Lower leg skin (tissue), 4 donors: ENCODE measurements at regions not wholly inside any gene's neighbourhood (a gene's known extent, or its start where the extent isn't known, plus 50 kb on each side); places are given as distances from the start of the nearest gene placed in this dataset.

Experiments
- DNase-seq, 2 donors: peaks; one replicate each; pipeline ENCODE4 v3.0.0-alpha.2; 2019; ENCODE audit warnings: low spot score in 2 of 2
- H3K4me3 ChIP-seq: fragments of 200-600 bp; sonication (generic); 2 replicates; pipeline ENCODE4 v1.5.1; 2017; ENCODE audit warnings: mild to moderate bottlenecking, low read depth; ENCODE audit not compliant: poor library complexity, severe bottlenecking
- POLR2A ChIP-seq, 2 donors: fragments of 450-650 bp; IDR thresholded peaks; one replicate each; pipeline ENCODE4 v1.6.1; 2016 to 2017; ENCODE audit warnings: antibody characterized with exemption in 2 of 2, mild to moderate bottlenecking in 1 of 2, moderate library complexity in 1 of 2
- WGBS, 2 donors: methylation state at CpG; one replicate each; pipeline ENCODE4 v1.1.5; 2018; 5-methylcytosine and 5-hydroxymethylcytosine counted together
- intact Hi-C: fragments of 100-400 bp; cut with DNase I; formaldehyde crosslinking; loops from one replicate; pipeline ENCODE4 v1.15.0; 2023; ENCODE audit warnings: low total_unique reads
- TF ChIP-seq, protein P1 (sequence below), 3 donors: fragments of 450-650 bp; IDR thresholded peaks; one replicate each; pipeline ENCODE4 v1.5.1; 2016; ENCODE audit warnings: antibody characterized with exemption in 3 of 3, mild to moderate bottlenecking in 3 of 3, moderate library complexity in 2 of 3

DNA sequence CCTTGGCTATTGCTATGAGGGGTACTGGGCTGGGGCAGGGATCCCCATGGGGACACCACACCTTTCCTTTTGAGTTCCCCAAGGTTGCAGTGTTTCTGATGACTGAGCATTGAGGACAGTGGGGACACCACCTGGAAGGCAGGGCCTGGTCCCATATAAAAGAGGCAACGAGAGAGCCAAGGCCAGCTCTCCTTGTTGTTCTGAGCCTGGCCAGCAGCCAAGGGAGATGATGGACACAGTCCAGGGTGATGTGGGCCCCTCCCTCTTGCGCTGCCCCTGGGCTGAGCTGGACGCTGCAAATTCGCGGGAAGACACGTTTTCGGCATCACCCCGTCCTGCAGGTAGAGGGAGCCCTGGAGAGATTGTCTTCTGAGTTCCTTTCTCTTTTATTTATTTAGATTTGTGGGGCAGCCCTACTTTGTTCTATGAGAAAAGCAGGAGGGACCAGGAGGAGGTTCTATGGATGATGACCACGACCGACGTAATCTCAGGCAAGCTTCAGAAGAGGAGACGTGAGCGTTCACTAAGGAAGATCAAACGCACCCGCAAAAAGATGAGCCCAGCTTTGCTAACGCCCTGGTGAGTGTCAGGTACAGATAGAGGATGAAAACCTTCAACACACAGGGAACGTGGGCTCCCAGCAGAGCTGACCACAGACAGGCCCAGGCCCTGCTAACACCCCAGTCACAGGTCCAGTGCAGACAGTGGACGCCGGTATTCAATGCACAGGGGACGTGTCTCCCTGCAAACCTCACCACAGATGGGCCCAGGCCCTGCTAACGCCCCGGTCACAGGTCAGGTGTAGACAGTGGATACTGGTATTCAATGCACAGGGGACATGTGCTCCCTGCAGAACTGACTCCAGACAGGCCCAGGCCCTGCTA, 97.4 kb downstream of the SHOX start:
- DNase-seq, result no peak
- intact Hi-C loops, result no loop called here
- H3K4me3 ChIP-seq, result no peak overlapping the region
- TF ChIP-seq POLR2A (IDR thresholded peaks at IDR 0.05), result no peak
- TF ChIP-seq, protein P1, sequence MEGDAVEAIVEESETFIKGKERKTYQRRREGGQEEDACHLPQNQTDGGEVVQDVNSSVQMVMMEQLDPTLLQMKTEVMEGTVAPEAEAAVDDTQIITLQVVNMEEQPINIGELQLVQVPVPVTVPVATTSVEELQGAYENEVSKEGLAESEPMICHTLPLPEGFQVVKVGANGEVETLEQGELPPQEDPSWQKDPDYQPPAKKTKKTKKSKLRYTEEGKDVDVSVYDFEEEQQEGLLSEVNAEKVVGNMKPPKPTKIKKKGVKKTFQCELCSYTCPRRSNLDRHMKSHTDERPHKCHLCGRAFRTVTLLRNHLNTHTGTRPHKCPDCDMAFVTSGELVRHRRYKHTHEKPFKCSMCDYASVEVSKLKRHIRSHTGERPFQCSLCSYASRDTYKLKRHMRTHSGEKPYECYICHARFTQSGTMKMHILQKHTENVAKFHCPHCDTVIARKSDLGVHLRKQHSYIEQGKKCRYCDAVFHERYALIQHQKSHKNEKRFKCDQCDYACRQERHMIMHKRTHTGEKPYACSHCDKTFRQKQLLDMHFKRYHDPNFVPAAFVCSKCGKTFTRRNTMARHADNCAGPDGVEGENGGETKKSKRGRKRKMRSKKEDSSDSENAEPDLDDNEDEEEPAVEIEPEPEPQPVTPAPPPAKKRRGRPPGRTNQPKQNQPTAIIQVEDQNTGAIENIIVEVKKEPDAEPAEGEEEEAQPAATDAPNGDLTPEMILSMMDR (IDR thresholded peaks at IDR 0.05), result no peak
- WGBS, 2 donors, result 51 to 63% methylated on average over 22 of the region's 22 CpGs

DNA sequence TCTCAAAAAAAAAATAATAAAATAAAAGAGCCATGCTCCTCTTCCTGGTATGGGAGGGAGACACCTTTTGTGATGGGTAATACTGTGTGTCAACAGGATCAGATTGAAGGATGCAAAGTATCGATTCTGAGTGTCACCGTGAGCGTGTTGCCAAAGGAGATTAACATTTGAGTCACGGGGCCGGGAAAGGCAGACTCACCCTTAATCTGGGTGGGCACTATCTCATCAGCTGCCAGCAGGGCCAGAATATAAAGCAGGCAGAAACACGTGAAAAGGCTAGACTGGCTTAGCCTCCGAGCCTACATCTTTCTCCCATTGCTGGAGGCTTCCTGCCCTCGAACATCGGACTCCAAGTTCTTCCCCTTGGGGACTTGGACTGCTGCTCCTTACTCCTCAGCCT, 95.4 kb downstream of the SHOX start:
- no peak for DNase-seq
- no peak for TF ChIP-seq POLR2A (IDR thresholded peaks at IDR 0.05)
- TF ChIP-seq, protein P1 (IDR thresholded peaks at IDR 0.05), result no peak
- 88 to 91% methylated on average over 9 of the region's 9 CpGs for WGBS, 2 donors
- no peak overlapping the region for H3K4me3 ChIP-seq
- intact Hi-C loops, result no loop called here

DNA sequence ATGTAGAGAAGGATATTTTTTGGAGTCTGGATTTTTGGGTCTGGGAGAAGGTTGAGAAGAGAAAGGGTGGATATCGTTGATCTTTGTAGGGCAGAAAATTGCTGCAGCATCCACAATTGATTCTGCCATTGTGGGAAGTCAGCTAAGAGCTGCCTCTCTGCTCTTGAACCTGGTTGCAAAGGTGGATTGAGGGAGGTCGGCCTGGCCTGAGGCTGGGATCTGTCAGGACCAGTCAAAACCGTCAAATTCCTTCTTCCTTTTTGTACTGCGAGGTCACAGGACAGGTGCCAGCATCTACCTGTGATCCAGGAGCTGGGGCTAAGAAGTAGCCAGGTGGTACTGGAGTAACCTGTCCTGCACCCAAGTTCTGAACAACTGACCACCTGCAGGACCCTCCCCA, 93.7 kb downstream of the SHOX start:
- DNase-seq, result no peak
- TF ChIP-seq POLR2A (IDR thresholded peaks at IDR 0.05), result no peak
- TF ChIP-seq, protein P1 (IDR thresholded peaks at IDR 0.05), result no peak
- intact Hi-C loops, result no loop called here
- 68 to 84% methylated on average over 4 of the region's 4 CpGs for WGBS, 2 donors
- no peak overlapping the region for H3K4me3 ChIP-seq

DNA sequence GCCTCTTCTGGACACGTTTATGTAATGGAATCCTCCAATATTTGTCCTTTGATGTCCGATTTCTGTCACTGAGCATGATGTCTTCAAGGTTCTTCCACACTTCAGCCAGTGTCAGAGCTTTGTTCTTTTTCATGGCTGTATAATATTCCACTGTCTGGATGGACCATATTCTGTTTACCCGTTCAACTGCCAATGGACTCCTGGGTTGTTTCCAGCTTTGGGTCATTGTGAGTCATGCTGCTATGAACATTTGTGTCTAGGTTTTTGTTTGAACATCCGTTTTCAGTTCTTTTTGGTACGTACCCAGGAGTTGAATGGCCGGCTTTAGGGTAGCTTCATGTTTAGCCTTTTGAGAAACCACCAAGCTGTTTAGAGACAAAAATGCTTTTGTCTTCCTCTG, 93.2 kb downstream of the SHOX start:
- intact Hi-C loops, result no loop called here
- WGBS, 2 donors, result 71 to 90% methylated on average over 5 to 6 of the region's 6 CpGs
- no peak for TF ChIP-seq POLR2A (IDR thresholded peaks at IDR 0.05)
- TF ChIP-seq, protein P1 (IDR thresholded peaks at IDR 0.05), result no peak
- no peak overlapping the region for H3K4me3 ChIP-seq
- no peak for DNase-seq

DNA sequence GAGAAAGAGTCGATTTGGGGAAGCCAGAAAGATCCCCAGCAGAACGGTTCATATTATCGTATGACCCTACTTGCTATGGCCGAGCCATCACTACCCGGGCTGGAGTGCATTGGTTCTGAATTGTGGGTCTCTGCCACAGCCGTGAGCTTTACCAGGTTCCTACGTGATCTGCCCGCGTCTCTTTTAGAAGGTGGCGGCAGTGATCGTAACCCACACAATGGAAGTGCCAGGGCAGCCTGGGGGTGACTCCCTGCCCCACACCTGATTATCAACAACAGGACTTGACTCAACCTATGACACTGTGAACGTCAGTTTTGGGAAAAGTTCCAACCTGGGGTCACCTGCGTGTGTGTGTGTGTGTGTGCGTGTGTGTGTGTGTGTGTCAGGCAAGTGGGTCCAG, 90.8 kb downstream of the SHOX start:
- TF ChIP-seq POLR2A (IDR thresholded peaks at IDR 0.05), result no peak
- TF ChIP-seq, protein P1 (IDR thresholded peaks at IDR 0.05), result no peak
- no peak overlapping the region for H3K4me3 ChIP-seq
- DNase-seq, result no peak
- 71 to 78% methylated on average over 14 of the region's 14 CpGs for WGBS, 2 donors
- intact Hi-C loops, result no loop called here
